Transverse colon (tissue), 3 donors: ENCODE measurements at regions not wholly inside any gene's neighbourhood (a gene's known extent, or its start where the extent isn't known, plus 50 kb on each side); places are given as distances from the start of the nearest gene placed in this dataset.

Experiments used
- POLR2A ChIP-seq: fragments of 450-650 bp; IDR thresholded peaks from one replicate; pipeline ENCODE4 v1.6.1; 2016; ENCODE audit warnings: antibody characterized with exemption, mild to moderate bottlenecking, moderate library complexity
- TF ChIP-seq, protein P1 (sequence below), 5 experiments: fragments of 200-600 bp in 3 of 5; fragments of 450-650 bp in 2 of 5; sonication (generic) in 3 of 5; IDR thresholded peaks; 1 replicate in 2 of 5; 2 replicates in 3 of 5; pipeline ENCODE4 v1.5.1; 2016 to 2017; ENCODE audit warnings: antibody characterized with exemption in 5 of 5, inconsistent platforms in 3 of 5, mild to moderate bottlenecking in 2 of 5, moderate library complexity in 1 of 5

DNA sequence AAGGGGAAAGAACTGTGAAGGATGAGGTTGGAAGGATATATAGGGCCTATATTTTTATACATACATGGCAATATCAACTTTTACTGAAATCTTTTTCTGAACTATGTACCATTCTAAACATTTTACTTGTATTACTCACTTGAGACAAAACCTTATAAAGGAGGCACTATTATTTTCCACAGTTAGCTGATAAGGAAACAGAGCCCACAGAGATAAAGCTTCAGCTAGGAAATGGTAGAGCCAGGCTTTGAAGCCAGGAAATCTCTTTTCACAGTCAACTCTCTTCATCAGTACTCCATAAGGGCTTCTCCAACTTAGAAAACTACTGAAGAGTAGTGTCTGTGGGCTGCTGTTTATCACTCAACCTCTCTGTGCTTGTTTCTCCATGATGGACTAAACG, 613.7 kb downstream of the PRELID2 start:
- TF ChIP-seq POLR2A, result no peak
- TF ChIP-seq, protein P1, sequence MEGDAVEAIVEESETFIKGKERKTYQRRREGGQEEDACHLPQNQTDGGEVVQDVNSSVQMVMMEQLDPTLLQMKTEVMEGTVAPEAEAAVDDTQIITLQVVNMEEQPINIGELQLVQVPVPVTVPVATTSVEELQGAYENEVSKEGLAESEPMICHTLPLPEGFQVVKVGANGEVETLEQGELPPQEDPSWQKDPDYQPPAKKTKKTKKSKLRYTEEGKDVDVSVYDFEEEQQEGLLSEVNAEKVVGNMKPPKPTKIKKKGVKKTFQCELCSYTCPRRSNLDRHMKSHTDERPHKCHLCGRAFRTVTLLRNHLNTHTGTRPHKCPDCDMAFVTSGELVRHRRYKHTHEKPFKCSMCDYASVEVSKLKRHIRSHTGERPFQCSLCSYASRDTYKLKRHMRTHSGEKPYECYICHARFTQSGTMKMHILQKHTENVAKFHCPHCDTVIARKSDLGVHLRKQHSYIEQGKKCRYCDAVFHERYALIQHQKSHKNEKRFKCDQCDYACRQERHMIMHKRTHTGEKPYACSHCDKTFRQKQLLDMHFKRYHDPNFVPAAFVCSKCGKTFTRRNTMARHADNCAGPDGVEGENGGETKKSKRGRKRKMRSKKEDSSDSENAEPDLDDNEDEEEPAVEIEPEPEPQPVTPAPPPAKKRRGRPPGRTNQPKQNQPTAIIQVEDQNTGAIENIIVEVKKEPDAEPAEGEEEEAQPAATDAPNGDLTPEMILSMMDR (IDR thresholded peaks at IDR 0.05), result no peak
